Esophagus muscularis mucosa (tissue), 4 donors: ENCODE measurements at regions not wholly inside any gene's neighbourhood (a gene's known extent, or its start where the extent isn't known, plus 50 kb on each side); places are given as distances from the start of the nearest gene placed in this dataset.

Experiments
- EP300 ChIP-seq: sonication (generic); formaldehyde crosslinking; IDR thresholded peaks from one replicate; pipeline ENCODE4 v1.6.1; 2017; ENCODE audit warnings: antibody characterized with exemption
- POLR2A ChIP-seq: fragments of 450-650 bp; IDR thresholded peaks from one replicate; pipeline ENCODE4 v1.6.1; 2017; ENCODE audit warnings: antibody characterized with exemption, moderate library complexity, mild to moderate bottlenecking, low read depth
- POLR2AphosphoS5 ChIP-seq, 2 donors: sonication (generic); formaldehyde crosslinking; IDR thresholded peaks; one replicate each; pipeline ENCODE4 v1.6.1; 2017; ENCODE audit warnings: antibody characterized with exemption in 2 of 2
- TF ChIP-seq, protein P1 (sequence below), 3 experiments: fragments of 200-600 bp in 2 of 3; fragments of 450-650 bp in 1 of 3; sonication (generic) in 2 of 3; IDR thresholded peaks; one replicate each; pipeline ENCODE4 v1.5.1; 2017 to 2019; ENCODE audit warnings: antibody characterized with exemption in 3 of 3, mild to moderate bottlenecking in 2 of 3, moderate library complexity in 1 of 3

DNA sequence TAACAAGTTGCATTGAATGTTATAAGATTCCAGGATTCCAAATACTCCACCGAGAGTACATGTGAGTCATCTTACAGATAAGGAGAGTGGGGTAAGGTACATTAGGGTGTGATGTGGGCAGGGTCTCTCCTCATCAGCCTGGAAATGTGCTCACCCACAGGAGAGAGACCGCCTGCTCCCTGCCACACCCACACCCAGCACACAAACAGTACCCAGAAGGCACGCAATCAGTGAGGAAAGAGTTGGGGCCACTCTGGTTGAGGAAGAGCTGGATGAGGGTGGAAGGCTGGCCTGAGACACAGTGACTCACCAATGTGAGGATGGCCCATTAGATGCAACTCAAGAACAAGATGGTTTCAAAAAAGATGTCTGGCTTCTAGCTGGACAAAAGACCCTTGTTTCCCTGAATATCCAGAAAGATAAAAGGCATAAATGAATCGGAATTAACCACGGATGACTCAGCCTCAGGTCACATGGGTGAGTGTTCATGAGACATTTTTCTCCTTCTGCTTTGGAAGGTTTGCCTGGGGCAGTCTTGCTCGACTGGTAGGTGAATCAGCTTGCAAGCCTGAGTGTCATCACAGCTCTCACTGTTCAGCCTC, 51.1 kb upstream of the LHFPL2 start:
- TF ChIP-seq, protein P1, sequence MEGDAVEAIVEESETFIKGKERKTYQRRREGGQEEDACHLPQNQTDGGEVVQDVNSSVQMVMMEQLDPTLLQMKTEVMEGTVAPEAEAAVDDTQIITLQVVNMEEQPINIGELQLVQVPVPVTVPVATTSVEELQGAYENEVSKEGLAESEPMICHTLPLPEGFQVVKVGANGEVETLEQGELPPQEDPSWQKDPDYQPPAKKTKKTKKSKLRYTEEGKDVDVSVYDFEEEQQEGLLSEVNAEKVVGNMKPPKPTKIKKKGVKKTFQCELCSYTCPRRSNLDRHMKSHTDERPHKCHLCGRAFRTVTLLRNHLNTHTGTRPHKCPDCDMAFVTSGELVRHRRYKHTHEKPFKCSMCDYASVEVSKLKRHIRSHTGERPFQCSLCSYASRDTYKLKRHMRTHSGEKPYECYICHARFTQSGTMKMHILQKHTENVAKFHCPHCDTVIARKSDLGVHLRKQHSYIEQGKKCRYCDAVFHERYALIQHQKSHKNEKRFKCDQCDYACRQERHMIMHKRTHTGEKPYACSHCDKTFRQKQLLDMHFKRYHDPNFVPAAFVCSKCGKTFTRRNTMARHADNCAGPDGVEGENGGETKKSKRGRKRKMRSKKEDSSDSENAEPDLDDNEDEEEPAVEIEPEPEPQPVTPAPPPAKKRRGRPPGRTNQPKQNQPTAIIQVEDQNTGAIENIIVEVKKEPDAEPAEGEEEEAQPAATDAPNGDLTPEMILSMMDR (IDR thresholded peaks at IDR 0.05): no peak
- TF ChIP-seq POLR2AphosphoS5 (IDR thresholded peaks at IDR 0.05): no peak
- TF ChIP-seq POLR2A: no peak
- TF ChIP-seq EP300: no peak
